GM19438 (cell line): ENCODE measurements at regions not wholly inside any gene's neighbourhood (a gene's known extent, or its start where the extent isn't known, plus 50 kb on each side); places are given as distances from the start of the nearest gene placed in this dataset.
"Not testable (repeated sequence)": the region's sequence is repeated elsewhere in the genome, so short reads cannot be mapped to it uniquely, and the experiment has no call there.

Source experiments
- ATAC-seq: cut with Tn5 transposase; IDR thresholded peaks from one replicate; pipeline ENCODE4 v1.9.1; 2021; ENCODE audit warnings: low read depth; ENCODE audit not compliant: unreplicated experiment

DNA sequence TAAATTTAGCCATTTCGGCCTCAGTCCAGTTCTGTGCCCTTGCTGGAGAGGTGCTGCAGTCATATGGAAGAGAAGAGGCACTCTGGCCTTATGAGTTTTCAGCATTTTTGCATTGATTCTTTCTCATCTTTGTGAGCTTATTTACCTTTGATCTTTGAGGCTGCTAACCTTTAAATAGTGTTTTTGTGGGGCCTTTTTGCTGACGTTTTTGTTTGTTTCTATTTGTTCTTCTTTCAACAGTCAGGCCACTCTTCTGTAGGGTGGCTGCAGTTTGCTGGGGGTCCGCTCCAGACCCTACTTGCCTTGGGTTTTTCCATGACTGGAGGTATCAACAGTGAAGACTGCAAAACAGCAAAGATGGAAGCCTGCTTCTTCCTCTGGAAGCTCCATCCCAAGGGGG lies 1951.7 kb upstream of the LRRTM1 start:
- no peak for ATAC-seq

DNA sequence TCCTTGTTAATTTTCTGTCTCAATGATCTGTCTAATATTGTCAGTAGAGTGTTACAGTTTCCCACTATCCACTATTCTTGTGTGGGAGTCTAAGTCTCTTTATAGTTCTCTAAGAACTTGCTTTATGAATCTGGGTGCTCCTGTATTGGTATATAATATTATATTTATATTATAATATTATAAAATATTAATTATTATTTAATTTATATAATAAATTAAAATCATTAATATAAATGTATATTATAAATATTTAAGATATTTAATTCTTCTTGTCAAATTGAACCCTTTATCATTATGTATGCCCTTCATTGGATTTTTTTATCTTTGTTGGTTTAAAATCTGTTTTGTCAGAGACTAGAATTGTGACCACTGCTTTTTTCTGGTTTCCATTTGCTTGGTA lies 1950.2 kb upstream of the LRRTM1 start:
- ATAC-seq = no peak

DNA sequence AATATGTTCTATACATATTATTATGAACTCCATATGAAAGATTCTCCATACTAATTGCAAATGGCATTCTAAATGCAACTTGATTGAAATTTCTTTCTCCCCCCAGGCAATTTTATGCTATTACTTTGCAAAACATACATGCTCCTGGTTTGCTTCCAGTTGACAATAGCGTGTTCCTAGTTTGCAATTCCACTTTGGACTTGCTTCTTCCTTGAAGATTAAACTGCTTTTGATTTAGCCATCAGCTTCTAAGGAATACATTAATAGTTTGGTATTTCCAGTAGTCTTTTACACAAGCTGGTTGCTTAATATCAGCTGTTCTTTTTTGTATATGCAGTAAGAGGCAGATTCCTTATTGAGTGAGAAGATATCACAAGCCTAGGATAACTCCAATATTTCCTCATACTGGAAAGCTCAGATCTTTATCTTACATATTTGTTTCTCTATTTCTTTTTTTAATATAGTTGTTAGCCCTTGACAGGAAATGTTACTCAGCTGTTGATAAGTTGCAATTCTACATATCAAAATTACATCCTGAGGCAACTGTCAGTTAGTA lies 1941.7 kb upstream of the LRRTM1 start:
- no peak for ATAC-seq

DNA sequence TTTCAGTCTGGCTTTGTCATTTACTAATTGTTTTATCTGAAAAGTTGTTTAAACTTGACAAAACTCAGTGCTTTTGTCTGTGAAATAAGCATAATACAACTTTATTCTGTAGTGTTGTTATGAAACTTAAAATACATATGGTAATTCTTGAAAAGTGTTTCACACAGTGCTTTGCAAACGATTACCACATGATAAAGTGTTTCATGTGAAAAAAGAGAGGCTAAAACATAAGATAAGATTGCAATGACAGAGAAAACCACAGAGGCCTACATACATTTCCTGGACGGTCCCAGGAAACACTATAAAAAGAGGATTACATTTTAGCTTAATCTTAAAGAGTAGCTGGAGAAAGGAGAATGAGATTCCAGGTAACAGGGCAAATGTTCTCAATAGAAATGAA lies 1934.6 kb upstream of the LRRTM1 start:
- ATAC-seq = no peak

DNA sequence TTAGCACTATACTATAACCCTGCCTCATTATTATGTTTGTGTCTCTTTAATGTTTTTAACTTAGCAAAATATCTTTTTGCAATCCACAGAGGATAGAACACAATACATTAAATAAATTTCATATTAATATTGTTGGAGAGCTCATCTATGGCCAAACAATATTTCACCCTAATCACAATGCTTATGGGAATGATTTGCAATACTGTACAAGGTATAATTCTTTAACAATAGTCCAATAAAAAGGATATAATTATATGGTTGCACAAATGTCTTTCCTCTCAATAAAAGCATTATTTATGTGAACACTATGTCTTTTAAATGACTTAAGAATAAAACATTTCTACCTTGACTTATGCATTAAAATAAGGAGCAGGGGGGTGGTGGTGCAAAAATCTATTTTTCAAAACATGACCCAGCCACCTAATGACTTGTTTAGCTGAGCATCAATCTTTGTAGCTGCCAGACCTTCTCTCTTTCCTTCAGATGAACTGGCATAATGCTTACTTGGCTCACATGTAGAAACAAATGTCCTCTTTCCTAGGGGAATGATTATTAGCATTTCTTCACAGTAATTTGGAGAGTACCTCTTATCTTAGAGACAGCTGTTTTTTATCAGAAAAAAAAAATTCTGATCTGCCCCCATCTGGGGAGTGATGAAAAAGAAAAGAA lies 1933.6 kb upstream of the LRRTM1 start:
- no peak for ATAC-seq

DNA sequence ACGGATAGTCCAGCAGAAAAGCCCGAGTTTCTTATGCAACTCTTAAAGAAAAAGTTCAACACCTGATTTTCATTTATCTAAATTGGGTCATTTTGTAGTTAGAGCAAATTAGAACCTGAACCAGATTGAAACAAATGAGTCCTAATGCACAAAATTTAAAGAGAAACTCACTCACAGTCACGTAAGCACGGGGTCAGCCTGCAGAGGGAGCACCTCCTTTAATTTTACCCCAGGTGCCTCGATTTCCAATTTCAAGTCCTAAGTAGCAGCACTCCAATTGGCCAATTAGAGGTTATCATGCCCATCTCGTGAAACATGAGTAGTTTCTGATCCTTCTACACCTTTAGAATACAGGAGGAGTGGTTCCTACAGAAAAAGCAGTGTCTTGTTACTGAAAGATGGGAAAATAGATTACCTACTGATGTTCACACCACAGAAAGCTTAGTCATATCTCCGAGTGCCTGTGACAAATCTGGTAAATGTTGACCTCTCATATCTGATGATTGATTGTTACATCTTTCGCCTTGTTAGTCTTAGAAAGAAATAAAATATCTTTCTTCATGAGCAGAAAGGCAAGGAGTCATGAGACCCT lies 1929.8 kb upstream of the LRRTM1 start:
- no peak for ATAC-seq

DNA sequence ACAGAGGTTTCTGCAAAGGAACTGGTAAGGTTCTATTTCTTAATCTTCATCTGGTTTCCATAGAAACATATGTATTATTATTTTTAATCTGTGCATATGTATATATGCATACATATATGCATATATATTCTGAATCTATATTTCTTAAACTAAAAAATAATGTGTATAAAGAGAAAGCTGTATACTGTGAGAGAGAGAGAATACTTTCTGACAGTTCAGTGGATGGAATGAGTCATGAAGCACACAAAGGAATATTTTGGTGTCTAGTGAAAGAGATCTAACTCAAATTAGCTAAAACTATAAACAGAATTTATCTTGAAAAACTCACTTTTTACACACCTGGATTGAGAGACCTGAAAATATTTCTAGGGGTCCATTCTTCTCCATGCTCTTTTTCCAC lies 1929.3 kb upstream of the LRRTM1 start:
- ATAC-seq = no peak

DNA sequence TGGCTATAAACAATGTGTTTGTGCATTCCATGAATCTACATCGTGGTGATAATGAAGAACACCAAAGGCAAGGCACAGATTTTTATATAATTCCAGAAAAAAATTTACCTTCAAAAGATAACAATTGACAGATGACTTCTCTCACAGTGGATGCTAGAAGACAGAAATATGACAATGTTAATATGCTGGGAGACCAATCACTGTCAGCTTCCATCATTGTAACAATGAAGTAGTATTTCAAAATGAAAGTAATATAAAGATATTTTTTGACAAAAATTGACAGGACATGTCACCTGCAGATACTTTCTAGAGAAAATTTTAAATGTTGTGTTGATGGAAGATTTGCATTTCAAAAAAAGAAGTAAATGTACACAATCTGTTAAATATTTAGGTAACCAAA lies 1925.9 kb upstream of the LRRTM1 start:
- ATAC-seq = no peak

DNA sequence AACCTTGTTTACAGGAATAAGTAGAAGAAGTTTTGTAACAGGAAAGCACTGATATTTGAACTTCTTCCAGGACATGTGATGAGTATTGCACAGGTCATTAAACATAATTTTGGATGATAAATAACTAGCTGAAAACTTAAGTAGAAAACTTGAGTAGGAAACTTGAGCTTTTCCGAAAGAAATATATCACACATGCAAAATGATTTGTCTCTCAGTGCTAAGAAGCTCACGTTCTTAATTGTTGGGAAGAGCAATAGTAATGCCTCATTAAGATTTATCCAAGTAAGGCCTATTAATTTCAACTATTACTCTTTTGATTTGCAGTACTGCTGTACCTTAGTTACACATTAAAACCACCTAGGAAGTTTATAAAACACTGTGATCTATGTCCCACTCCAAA lies 1921.9 kb upstream of the LRRTM1 start:
- no peak for ATAC-seq

DNA sequence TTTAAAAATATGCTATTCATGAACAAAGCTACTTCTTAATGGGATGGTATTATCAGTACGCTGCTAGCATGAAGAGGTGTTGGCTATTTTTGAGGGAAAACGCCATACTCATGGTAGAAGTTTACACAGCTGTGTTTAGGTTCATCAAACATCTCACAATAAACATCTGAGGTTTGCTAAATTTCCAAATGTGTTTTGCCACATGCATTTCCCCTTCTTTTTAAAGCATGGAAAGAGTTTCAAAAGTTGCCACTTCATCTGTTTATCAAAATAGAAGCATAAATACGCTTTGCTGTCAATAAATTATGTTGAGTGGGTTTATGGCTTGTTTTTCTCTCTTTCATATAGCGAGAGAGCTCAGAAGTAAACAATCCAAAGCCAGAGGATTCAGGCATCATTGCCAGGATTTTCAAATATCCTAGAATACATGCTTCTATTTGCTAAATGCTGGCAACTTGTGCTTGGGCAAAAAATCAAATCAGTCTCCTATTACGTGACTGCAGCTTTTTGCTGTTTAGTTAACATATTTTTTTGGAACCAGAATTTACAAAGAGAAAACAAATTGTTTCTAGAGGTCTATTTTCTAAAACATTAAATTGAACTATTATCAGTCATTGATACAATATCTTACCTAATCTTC lies 1919.9 kb upstream of the LRRTM1 start:
- ATAC-seq = no peak

DNA sequence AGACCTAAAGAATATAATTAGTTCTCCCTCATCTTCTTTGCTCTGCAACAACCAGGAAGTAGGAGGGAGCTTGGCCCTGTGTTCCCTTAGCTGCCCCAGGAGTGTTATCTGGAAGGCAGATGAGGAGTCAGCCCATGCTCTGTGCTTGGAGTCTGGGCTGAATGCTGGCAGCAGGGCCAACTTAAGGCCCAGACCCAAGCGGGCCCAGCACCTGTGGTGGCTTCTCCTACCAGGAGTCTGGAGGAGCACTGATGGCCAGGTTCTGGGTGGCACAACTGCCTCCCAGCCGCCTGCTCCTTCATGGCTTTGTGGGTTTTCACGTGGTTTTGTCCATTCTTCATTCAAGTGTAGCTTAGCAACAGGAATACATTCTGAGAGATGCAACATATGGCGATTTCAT lies 1910.7 kb upstream of the LRRTM1 start:
- ATAC-seq = no peak

DNA sequence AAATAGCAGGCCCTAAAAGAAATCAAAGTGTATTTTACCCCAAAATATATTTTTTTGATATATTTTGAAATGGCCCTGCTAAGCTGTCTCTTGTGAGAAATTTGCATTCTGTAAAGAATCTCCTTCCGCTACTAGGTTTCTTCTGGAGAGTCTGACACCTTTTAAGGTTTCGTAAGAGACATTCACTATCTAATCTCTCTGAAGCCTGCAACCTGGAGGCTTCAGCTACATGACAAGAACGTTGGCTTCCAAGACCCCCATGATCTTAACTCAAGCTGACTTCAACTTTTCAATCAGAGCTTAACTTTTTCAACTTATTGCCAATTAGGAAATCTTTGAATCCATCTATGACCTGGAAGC lies 1894.9 kb upstream of the LRRTM1 start:
- ATAC-seq = no peak

DNA sequence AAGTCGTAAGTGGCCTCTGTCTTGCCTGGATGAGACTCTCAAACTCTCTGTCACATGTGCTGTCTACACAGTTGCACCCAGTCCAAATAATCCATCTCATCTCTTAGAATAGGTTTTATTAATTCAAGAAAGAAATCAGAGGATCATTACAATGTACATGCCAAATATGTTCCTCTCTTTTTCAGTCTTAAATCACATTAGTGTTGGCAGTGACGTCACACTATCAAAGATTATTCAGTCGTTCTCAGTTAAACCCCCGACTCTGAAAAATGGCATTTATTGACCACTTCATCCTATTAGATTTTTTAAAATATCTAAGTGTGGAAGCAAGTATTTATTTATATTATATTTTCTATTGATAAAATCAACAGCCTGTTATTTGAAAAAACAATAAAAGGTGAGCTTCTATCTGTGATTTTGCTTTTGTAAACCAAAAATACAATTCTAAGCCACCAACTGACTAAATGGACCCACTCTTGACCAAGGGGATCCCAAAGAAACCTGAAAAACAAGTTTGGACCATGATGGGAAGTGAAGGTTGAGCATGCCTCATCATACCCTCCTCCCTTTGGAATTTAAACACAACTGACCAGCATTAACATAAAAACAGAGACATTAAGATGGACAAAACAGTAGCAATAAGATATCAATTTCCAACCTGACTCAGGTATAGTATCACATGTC lies 1894.4 kb upstream of the LRRTM1 start:
- no peak for ATAC-seq

DNA sequence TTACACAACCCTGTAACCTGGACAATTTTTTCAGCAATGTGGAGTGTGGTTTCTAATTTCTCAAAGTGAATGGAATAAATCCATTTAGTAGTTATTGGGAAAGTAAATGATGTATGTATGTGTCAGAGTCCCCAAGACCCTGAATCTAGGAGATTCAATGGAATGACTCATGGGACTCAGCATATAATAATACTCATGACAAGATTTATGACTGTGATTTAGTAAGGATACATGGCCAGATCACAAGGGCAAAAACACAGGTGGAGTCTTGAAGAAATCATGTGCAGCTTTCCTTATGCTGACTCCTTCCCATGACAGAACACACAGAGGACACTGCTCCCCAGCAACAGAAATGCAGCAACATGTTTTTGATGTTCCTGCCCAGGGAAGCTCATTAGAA lies 1877.7 kb upstream of the LRRTM1 start:
- no peak for ATAC-seq

DNA sequence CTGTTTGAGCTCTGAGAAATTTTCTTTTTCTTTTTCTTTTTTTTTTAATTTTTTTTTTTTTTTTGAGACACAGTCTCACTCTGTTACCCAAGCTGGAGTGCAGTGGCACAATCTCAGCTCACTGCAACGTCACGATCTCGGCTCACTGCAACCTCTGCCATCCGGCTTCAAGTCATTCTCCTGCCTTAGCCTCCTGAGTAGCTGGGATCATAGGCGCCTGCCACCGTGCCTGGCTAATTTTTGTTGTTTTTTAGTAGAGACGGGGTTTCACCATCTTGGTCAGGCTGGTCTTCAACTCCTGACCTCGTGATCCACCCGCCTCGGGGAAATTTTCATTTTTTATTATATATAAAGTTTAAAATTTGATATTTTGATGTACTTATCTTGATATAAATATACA lies 1870.7 kb upstream of the LRRTM1 start:
- ATAC-seq = not testable (repeated sequence)

DNA sequence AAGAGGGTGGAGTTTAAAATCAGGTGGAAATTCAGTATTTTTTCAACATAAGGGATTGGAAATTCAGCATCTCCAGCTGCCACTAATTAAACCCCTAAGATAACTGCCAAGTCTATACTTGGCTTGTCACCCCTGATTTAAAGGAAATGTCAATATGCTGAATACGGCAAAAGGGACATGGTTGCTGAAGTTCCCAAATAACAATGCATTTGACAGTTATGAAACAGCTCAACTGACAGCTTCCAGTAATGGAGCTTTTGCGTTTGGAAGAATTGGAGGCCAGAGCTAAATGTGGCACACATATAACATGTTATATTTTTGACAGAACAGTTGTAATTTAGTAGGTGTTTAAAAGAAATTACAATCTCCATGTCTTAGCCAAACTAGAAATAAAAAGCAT lies 1867.9 kb upstream of the LRRTM1 start:
- ATAC-seq = no peak

DNA sequence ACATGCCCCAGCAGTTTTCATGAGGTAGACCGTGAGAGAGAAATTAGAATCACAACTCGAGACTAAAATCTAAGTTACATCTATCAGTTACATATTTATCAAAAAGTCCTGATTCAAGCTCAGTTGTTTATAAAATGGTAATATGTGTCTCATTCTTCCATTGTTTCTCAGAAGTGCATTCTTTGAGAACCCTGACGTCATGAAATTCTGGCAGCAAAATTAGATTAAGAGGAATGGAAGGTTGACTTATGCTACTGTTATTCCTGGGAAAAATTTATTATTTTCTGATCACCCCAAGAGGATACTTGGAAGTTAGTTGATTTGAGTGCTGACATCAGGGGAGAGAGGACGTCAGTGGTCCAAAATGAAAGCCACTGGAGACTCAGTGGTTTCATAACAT lies 1864.8 kb upstream of the LRRTM1 start:
- ATAC-seq = no peak

DNA sequence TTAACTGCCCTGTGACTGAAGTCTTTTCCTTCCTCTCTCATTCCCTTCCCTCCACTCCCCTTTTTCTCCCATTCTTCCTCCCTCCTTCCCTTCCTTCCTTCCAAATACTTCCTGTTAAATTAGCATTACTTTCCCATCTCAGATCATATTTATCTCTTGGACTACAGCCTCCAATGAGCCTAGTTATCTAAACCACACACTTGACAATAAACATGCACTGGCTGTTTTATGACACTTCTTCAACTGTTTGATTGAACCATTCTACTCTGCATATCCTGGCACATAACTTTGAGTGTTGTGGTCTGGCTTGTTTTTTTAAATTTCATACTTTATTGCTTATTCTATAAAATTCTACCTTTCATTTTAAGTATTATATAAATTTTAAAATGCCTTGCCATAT lies 1860.8 kb upstream of the LRRTM1 start:
- ATAC-seq = no peak

DNA sequence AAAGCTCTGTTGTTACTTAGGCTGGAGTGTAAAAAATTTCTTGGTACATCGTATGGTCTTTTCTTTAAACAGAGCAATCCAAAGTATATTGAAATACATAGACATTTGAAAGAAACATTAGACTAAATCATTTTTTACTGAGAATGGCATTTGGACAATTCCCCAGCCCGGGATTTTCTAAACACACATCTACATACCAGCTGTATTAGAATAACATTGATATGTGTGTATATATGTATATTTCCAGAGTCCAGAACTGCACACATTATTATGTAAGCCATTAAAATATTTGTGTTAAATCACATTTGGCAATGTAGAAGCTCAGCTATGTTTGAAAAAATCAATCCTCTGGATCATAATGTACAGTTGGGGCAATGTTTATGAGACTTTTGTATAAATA lies 1853.6 kb upstream of the LRRTM1 start:
- ATAC-seq = no peak

DNA sequence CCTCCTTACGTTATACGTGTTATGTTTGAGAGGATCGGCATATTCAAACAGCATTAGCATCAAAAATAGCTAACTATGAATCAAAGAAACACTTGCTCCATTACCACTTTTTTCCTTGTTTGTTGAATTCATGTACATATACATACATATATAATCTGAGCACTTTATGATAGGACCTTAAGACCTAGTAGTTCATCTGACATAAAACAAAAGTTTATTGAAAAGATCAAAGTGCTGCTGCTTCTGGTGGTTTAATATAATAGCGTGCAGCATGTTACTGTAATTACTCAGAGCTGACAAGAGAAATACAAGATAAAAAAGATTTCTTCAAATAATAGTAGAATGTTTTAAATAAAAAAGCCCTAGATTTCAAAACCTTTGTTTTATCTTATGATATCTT lies 1850.9 kb upstream of the LRRTM1 start:
- ATAC-seq = no peak

DNA sequence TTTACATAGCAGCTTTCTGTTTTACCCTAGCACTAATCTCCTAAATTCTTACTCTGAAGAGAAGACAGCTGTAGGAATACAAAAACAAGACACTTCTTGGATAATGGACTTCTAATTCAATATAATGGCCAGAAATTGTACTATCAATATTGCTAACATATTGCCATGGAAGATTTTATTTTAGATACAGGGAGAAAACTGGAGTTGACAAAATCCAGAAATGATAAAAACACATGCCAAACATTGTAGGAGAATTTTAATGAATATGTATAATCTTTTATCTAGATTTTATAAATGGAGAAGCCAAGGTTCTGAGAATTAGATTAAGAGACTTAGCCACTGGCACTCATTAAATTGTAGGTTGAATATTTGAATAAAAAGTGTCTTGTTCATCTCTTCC lies 1838.8 kb upstream of the LRRTM1 start:
- no peak for ATAC-seq
